Upper lobe of left lung (tissue), 6 donors: ENCODE measurements at regions not wholly inside any gene's neighbourhood (a gene's known extent, or its start where the extent isn't known, plus 50 kb on each side); places are given as distances from the start of the nearest gene placed in this dataset.

Source experiments
- ATAC-seq, 2 donors: fragments of 200-7000 bp; cut with Tn5 transposase; one replicate each; pipeline ENCODE4 v1.9.1; 2022; ENCODE audit warnings: mild to moderate bottlenecking in 2 of 2, moderate library complexity in 2 of 2; ENCODE audit not compliant: low FRiP score in 2 of 2
- DNase-seq, 2 donors: peaks; one replicate each; pipeline ENCODE4 v3.0.0-alpha.2; 2019 to 2020
- H3K27ac ChIP-seq, 4 donors: fragments of 200-600 bp; sonication (generic); one replicate each; pipeline ENCODE4 v1.5.1; 2016 to 2019
- H3K27me3 ChIP-seq, 4 donors: fragments of 200-600 bp; sonication (generic); one replicate each; pipeline ENCODE4 v1.5.1; 2017 to 2019
- H3K36me3 ChIP-seq, 4 donors: fragments of 200-600 bp; sonication (generic); one replicate each; pipeline ENCODE4 v1.5.1; 2016 to 2019
- H3K4me1 ChIP-seq, 4 donors: fragments of 200-600 bp; sonication (generic); one replicate each; pipeline ENCODE4 v1.5.1; 2018 to 2019
- H3K4me3 ChIP-seq, 4 donors: fragments of 200-600 bp; sonication (generic); one replicate each; pipeline ENCODE4 v1.5.1; 2017 to 2019; ENCODE audit warnings: mild to moderate bottlenecking in 2 of 4, moderate library complexity in 1 of 4
- H3K9me3 ChIP-seq, 4 donors: fragments of 200-600 bp; sonication (generic); one replicate each; pipeline ENCODE4 v1.5.1; 2018 to 2019
- CTCF ChIP-seq, 6 experiments: fragments of 450-650 bp in 4 of 6; fragments of 200-600 bp in 2 of 6; sonication (generic) in 2 of 6; IDR thresholded peaks; one replicate each; pipeline ENCODE4 v1.5.1; 2016 to 2019; ENCODE audit warnings: antibody characterized with exemption in 6 of 6
- EP300 ChIP-seq, 4 donors: sonication (generic); formaldehyde crosslinking; IDR thresholded peaks; one replicate each; pipeline ENCODE4 v1.5.1; 2017; ENCODE audit warnings: antibody characterized with exemption in 4 of 4, control low read depth in 2 of 4
- POLR2A ChIP-seq, 4 donors: fragments of 450-650 bp; IDR thresholded peaks; one replicate each; pipeline ENCODE4 v1.5.1; 2016 to 2017; ENCODE audit warnings: antibody characterized with exemption in 4 of 4, mild to moderate bottlenecking in 2 of 4
- POLR2AphosphoS5 ChIP-seq, 2 donors: sonication (generic); formaldehyde crosslinking; IDR thresholded peaks; one replicate each; pipeline ENCODE4 v1.5.1; 2017; ENCODE audit warnings: antibody characterized with exemption in 2 of 2
- WGBS, 2 donors: methylation state at CpG; one replicate each; pipeline ENCODE4 v1.1.5; 2017 to 2018; 5-methylcytosine and 5-hydroxymethylcytosine counted together
- donor health status: DM: no; HTN: no; CAD: no; lungs with moderate emphysema.
- donor health status: DM: no; HTN: yes; CAD: no; lungs with severe emphysema.

DNA sequence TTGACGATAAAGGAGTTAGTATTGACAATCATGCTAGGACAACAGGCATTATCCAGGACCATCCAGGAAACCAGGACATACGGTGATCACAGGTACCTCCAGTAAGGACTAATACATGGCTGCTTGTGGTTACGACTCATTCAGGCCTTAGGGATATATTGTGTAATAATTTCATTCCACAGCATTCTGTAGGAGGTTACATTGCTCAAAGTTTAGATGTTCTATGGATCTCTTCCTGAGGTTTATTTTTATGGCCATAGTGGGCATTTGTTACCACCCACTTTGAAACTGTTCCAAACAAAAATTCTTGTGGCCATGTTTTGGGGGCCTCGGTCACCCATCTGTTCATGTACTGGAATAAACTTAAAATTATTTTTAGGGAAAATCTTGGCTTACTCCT, 431.6 kb downstream of the METTL4 start:
- ATAC-seq (no peak), DNase-seq (no peak)
- TF ChIP-seq CTCF (IDR thresholded peaks at IDR 0.05) (no peak), POLR2AphosphoS5 (IDR thresholded peaks at IDR 0.05) (no peak), EP300 (IDR thresholded peaks at IDR 0.05) (no peak), POLR2A (IDR thresholded peaks at IDR 0.05) (no peak)
- H3K27ac ChIP-seq: no peak overlapping the region
- H3K36me3 ChIP-seq: no peaks in the 10 kb centered on the region
- 86 to 88% methylated on average over 4 of the region's 4 CpGs for WGBS, 2 donors
- H3K9me3 ChIP-seq: no peaks in the 10 kb centered on the region
- H3K4me1 ChIP-seq: no peaks in the 10 kb centered on the region
- H3K27me3 ChIP-seq: no peaks in the 10 kb centered on the region
- H3K4me3 ChIP-seq: no peak overlapping the region

DNA sequence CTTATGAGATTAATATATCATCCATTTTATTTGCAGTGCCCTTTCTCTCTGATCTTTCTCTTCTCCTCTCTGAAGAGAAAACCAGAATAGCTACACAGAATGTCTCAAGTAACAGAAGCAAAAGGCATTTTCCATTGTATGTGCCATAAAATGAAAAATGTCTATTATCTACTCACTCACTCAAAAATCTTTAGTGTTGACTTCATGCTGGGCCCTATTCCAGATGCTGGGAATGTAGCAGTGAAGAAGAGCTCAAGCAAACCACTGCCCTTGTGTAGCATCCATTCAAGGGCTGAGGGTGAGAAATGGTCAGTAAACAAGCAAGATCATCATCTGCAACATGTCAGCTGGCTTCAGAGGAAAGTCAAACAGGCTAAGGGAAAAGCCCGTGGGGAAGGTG, 427.7 kb downstream of the METTL4 start:
- Histone ChIP-seq H3K27me3 (no peaks in the 10 kb centered on the region), H3K9me3 (no peaks in the 10 kb centered on the region), H3K4me3 (no peak overlapping the region), H3K27ac (no peak overlapping the region), H3K36me3 (no peaks in the 10 kb centered on the region), H3K4me1 (no peaks in the 10 kb centered on the region)
- 48 to 50% methylated on average over 1 of the region's 1 CpG for WGBS, 2 donors
- DNase-seq (no peak), ATAC-seq (peak in 1 of 2 donors; percentile 37)
- TF ChIP-seq POLR2AphosphoS5 (IDR thresholded peaks at IDR 0.05) (no peak), POLR2A (IDR thresholded peaks at IDR 0.05) (no peak), EP300 (IDR thresholded peaks at IDR 0.05) (no peak), CTCF (IDR thresholded peaks at IDR 0.05) (no peak)

GRCh38 chr18:2144811-2145210, 426.5 kb downstream of the METTL4 start:
- Histone ChIP-seq H3K9me3 (no peaks in the 10 kb centered on the region), H3K4me3 (no peak overlapping the region), H3K4me1 (no peaks in the 10 kb centered on the region), H3K27me3 (no peaks in the 10 kb centered on the region), H3K36me3 (no peaks in the 10 kb centered on the region), H3K27ac (no peak overlapping the region)
- 76 to 77% methylated on average over 3 of the region's 3 CpGs for WGBS, 2 donors
- DNase-seq (no peak), ATAC-seq (no peak)
- TF ChIP-seq POLR2A (IDR thresholded peaks at IDR 0.05) (no peak), EP300 (IDR thresholded peaks at IDR 0.05) (no peak), POLR2AphosphoS5 (IDR thresholded peaks at IDR 0.05) (no peak), CTCF (IDR thresholded peaks at IDR 0.05) (no peak)

GRCh38 chr18:2146092-2146491, 425.2 kb downstream of the METTL4 start:
- H3K27me3 ChIP-seq: no peaks in the 10 kb centered on the region
- H3K27ac ChIP-seq: no peak overlapping the region
- H3K9me3 ChIP-seq: no peaks in the 10 kb centered on the region
- TF ChIP-seq EP300 (IDR thresholded peaks at IDR 0.05) (no peak), POLR2A (IDR thresholded peaks at IDR 0.05) (no peak), POLR2AphosphoS5 (IDR thresholded peaks at IDR 0.05) (no peak), CTCF (IDR thresholded peaks at IDR 0.05) (no peak)
- no peaks in the 10 kb centered on the region for H3K4me1 ChIP-seq
- WGBS, 2 donors: 40 to 41% methylated on average over 1 to 2 of the region's 2 CpGs
- no peak for ATAC-seq
- no peaks in the 10 kb centered on the region for H3K36me3 ChIP-seq
- no peak for DNase-seq
- H3K4me3 ChIP-seq: no peak overlapping the region

- no peaks in the 10 kb centered on the region for H3K9me3 ChIP-seq
- no peaks in the 10 kb centered on the region for H3K4me1 ChIP-seq
- DNase-seq (no peak), ATAC-seq (no peak)
- H3K27ac ChIP-seq: no peak overlapping the region
- no peak overlapping the region for H3K4me3 ChIP-seq
- H3K36me3 ChIP-seq: no peaks in the 10 kb centered on the region
- H3K27me3 ChIP-seq: no peaks in the 10 kb centered on the region
- TF ChIP-seq EP300 (IDR thresholded peaks at IDR 0.05) (no peak), POLR2A (IDR thresholded peaks at IDR 0.05) (no peak), CTCF (IDR thresholded peaks at IDR 0.05) (no peak), POLR2AphosphoS5 (IDR thresholded peaks at IDR 0.05) (no peak)
- WGBS, 2 donors: 81 to 89% methylated on average over 2 of the region's 2 CpGs
Measured at GRCh38 chr18:2146754-2147153, 424.6 kb downstream of the METTL4 start.
